SH-SY5Y (cell line): ENCODE measurements at regions not wholly inside any gene's neighbourhood (a gene's known extent, or its start where the extent isn't known, plus 50 kb on each side); places are given as distances from the start of the nearest gene placed in this dataset.

ENCODE experiments used
- GATA2 ChIP-seq: IDR thresholded peaks from 2 replicates; pipeline ENCODE4 v1.6.1; 2011; ENCODE audit warnings: mild to moderate bottlenecking, low read depth, low read length
- GATA3 ChIP-seq: IDR thresholded peaks from 2 replicates; pipeline ENCODE4 v1.6.1; 2011; ENCODE audit warnings: low read depth, mild to moderate bottlenecking, low read length, moderate library complexity

GRCh38 chr2:118672571-118673158 lies 174.8 kb downstream of the EN1 start:
- TF ChIP-seq GATA2, result no peak
- TF ChIP-seq GATA3, result no peak
